ENCODE measurements at regions not wholly inside any gene's neighbourhood (a gene's known extent, or its start where the extent isn't known, plus 50 kb on each side); places are given as distances from the start of the nearest gene placed in this dataset.

DNA sequence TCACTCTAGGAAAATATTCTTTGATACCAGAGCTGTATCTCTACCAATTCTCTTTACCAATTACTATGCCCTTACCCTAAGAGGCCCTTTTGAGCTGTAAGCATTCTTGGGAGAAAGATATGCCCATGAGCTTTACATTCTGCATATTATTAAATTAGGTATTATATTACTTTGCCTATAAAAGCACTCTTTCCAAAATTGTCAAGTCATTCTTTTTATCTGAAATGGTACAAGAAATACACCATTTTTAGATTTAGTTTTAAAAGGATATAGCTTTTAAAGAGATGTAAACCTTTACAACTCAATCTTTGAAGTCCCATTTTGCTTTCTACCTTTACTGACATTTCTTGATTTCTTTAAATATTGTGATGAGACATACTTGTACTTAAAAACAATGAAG, 343.5 kb downstream of the C12orf50 start:
- no peaks in the 10 kb centered on the region for H3K9me3 ChIP-seq (ENCODE audit: control insufficient read depth, insufficient read depth, low read length)
- H3K4me3 Mint-ChIP-seq: no peak overlapping the region
- no peaks in the 10 kb centered on the region for H3K27me3 Mint-ChIP-seq (ENCODE audit: low read depth in 2 of 2)
- H3K27ac ChIP-seq (ENCODE audit: low read length): no peak overlapping the region
- H3K36me3 ChIP-seq (ENCODE audit: control insufficient read depth, insufficient read depth, low read length): no peaks in the 10 kb centered on the region
- H3K4me1 Mint-ChIP-seq: no peaks in the 10 kb centered on the region
- intact Hi-C loops (cut with micrococcal nuclease): no loop called here
- H3K36me3 Mint-ChIP-seq: no peaks in the 10 kb centered on the region
- H3K27me3 ChIP-seq (ENCODE audit: control insufficient read depth, insufficient read depth, low read length): no peaks in the 10 kb centered on the region
- no peak overlapping the region for H3K27ac Mint-ChIP-seq
- TF ChIP-seq, protein P1, sequence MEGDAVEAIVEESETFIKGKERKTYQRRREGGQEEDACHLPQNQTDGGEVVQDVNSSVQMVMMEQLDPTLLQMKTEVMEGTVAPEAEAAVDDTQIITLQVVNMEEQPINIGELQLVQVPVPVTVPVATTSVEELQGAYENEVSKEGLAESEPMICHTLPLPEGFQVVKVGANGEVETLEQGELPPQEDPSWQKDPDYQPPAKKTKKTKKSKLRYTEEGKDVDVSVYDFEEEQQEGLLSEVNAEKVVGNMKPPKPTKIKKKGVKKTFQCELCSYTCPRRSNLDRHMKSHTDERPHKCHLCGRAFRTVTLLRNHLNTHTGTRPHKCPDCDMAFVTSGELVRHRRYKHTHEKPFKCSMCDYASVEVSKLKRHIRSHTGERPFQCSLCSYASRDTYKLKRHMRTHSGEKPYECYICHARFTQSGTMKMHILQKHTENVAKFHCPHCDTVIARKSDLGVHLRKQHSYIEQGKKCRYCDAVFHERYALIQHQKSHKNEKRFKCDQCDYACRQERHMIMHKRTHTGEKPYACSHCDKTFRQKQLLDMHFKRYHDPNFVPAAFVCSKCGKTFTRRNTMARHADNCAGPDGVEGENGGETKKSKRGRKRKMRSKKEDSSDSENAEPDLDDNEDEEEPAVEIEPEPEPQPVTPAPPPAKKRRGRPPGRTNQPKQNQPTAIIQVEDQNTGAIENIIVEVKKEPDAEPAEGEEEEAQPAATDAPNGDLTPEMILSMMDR (IDR thresholded peaks at IDR 0.05): no peak
- no peaks in the 10 kb centered on the region for H3K4me1 ChIP-seq (ENCODE audit: control insufficient read depth, insufficient read depth, low read length)
- H3K9me3 Mint-ChIP-seq: peaks cover 6 to 7% of the 10 kb centered on the region in 2 donors
- ATAC-seq (no peak), DNase-seq (no peak)
- no peak overlapping the region for H3K4me3 ChIP-seq (ENCODE audit: low read length)

DNA sequence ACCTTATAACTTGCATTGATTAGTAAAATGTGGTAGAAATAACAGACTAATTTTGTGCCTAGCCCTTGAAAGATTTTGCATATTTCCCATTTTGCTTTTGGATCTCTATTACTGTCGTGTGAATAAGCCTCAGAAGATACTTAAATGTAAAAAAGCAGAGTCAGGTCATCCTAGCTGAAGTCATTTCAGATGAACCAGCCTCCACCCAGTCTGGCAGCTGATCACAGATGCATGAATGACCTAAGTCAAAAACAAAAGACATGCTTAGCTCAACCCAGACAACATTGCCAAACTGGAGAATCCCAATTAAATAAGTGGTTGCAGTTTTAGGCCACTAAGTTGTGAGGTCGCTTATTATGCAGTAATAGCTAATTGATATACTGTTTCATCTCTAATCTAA, 349.9 kb downstream of the C12orf50 start:
- ATAC-seq (no peak), DNase-seq (no peak)
- Mint-ChIP-seq H3K27me3 (ENCODE audit: low read depth in 2 of 2) (no peaks in the 10 kb centered on the region), H3K4me1 (no peaks in the 10 kb centered on the region), H3K4me3 (no peak overlapping the region), H3K27ac (no peak overlapping the region), H3K9me3 (peaks cover 7 to 9% of the 10 kb centered on the region in 2 donors), H3K36me3 (no peaks in the 10 kb centered on the region)
- H3K27ac ChIP-seq (ENCODE audit: low read length): no peak overlapping the region
- 69% methylated on average over 1 of the region's 2 CpGs for WGBS (ENCODE audit: insufficient coverage)
- H3K4me3 ChIP-seq (ENCODE audit: low read length): no peak overlapping the region
- no peaks in the 10 kb centered on the region for H3K4me1 ChIP-seq (ENCODE audit: control insufficient read depth, insufficient read depth, low read length)
- no peaks in the 10 kb centered on the region for H3K9me3 ChIP-seq (ENCODE audit: control insufficient read depth, insufficient read depth, low read length)
- H3K27me3 ChIP-seq (ENCODE audit: control insufficient read depth, insufficient read depth, low read length): no peaks in the 10 kb centered on the region
- TF ChIP-seq, protein P1 (IDR thresholded peaks at IDR 0.05): no peak
- H3K36me3 ChIP-seq (ENCODE audit: control insufficient read depth, insufficient read depth, low read length): no peaks in the 10 kb centered on the region
- intact Hi-C loops (cut with micrococcal nuclease): no loop called here

DNA sequence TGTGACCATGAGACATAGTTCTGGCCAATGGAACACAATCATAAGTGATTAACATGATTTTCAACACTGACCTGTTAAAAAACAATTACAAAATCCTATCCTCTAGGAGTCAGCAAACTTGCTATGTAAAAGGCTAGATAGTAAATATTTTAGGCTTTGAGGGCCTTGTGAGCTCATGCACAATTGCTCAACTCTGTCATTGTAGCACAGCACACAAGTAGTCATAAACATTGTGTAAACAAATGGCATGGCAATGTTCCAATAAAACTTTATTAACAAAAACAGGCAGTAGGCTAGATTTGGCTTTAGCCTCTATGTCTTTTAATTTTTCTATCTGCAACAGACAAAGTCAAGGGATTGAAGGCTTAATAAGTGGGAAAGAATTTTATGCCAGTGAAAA, 350.7 kb downstream of the C12orf50 start:
- no peaks in the 10 kb centered on the region for H3K36me3 ChIP-seq (ENCODE audit: control insufficient read depth, insufficient read depth, low read length)
- TF ChIP-seq, protein P1 (IDR thresholded peaks at IDR 0.05): no peak
- no peaks in the 10 kb centered on the region for H3K4me1 ChIP-seq (ENCODE audit: control insufficient read depth, insufficient read depth, low read length)
- no peak overlapping the region for H3K27ac Mint-ChIP-seq
- intact Hi-C loops (cut with micrococcal nuclease): no loop called here
- ATAC-seq: no peak
- H3K4me3 ChIP-seq (ENCODE audit: low read length): no peak overlapping the region
- no peaks in the 10 kb centered on the region for H3K9me3 ChIP-seq (ENCODE audit: control insufficient read depth, insufficient read depth, low read length)
- H3K27me3 Mint-ChIP-seq (ENCODE audit: low read depth in 2 of 2): no peaks in the 10 kb centered on the region
- no peaks in the 10 kb centered on the region for H3K27me3 ChIP-seq (ENCODE audit: control insufficient read depth, insufficient read depth, low read length)
- no peak overlapping the region for H3K27ac ChIP-seq (ENCODE audit: low read length)
- no peaks in the 10 kb centered on the region for H3K36me3 Mint-ChIP-seq
- no peak overlapping the region for H3K4me3 Mint-ChIP-seq
- DNase-seq: no peak
- peaks cover 7 to 9% of the 10 kb centered on the region in 2 donors for H3K9me3 Mint-ChIP-seq
- H3K4me1 Mint-ChIP-seq: no peaks in the 10 kb centered on the region

DNA sequence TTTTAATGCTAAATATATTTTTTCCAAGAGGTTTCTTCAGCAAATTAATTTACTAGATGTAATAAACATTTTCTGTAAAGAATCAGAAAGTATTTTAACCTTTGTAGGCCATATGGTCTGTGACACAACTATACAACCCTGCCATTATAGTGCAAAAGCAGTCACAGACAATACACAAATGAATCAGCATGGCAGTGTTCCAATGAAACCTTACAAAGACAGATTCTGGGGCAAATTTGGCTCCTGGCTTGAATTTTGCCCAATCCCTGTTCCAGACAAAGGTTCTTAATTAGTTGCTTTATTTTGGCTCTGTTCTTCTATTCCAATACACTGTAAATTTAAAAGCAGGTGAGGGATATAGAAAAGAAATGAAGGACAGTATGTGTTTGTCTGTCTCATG, 352.5 kb downstream of the C12orf50 start:
- no peaks in the 10 kb centered on the region for H3K27me3 ChIP-seq (ENCODE audit: control insufficient read depth, insufficient read depth, low read length)
- no peak overlapping the region for H3K4me3 ChIP-seq (ENCODE audit: low read length)
- H3K27ac ChIP-seq (ENCODE audit: low read length): no peak overlapping the region
- Mint-ChIP-seq H3K36me3 (no peaks in the 10 kb centered on the region), H3K9me3 (peaks cover 11 to 15% of the 10 kb centered on the region in 2 donors), H3K4me1 (no peaks in the 10 kb centered on the region), H3K27me3 (ENCODE audit: low read depth in 2 of 2) (no peaks in the 10 kb centered on the region), H3K27ac (no peak overlapping the region), H3K4me3 (no peak overlapping the region)
- TF ChIP-seq, protein P1 (IDR thresholded peaks at IDR 0.05): no peak
- H3K36me3 ChIP-seq (ENCODE audit: control insufficient read depth, insufficient read depth, low read length): no peaks in the 10 kb centered on the region
- no peak for ATAC-seq
- no peaks in the 10 kb centered on the region for H3K4me1 ChIP-seq (ENCODE audit: control insufficient read depth, insufficient read depth, low read length)
- intact Hi-C loops (cut with micrococcal nuclease): no loop called here
- H3K9me3 ChIP-seq (ENCODE audit: control insufficient read depth, insufficient read depth, low read length): no peaks in the 10 kb centered on the region
- DNase-seq: no peak
